ENCODE measurements at regions not wholly inside any gene's neighbourhood (a gene's known extent, or its start where the extent isn't known, plus 50 kb on each side); places are given as distances from the start of the nearest gene placed in this dataset.

DNA sequence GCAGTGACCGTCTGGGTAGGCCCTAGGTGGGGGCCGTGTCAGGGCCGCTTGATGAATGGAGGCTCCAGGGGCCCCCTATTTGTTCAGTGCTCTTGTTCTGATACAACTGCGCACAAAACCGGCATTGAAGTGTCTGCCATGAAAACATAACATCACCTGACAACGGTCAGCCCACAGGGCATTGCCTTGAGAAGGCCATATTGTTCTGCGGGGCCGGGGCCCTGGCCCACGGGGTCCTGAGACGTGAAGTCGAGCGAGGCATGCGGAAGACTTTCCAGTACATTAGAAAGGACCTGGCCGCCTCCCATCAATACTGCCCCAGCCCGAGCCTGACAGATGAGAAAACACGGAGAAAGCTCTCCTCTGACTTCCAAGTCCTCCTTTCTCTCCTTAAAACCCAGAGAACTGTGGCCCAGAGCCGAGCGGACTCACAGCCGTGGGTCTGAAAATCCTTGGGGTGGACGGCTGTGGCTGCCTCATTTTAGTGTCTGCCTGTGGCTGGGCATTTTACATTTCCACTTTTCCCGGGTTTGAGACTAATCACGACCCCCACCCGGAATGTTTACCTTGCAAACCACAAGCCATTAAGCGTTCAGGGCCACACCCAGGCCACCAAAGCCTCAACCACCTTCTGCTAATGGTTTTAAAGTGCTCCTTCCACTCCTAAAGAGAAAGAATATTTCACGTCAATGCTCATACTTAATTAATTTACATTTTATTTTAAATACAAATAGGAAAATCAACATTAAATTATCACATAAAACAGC is 391.0 kb upstream of the IRX2 start:
- TF ChIP-seq, protein P1, sequence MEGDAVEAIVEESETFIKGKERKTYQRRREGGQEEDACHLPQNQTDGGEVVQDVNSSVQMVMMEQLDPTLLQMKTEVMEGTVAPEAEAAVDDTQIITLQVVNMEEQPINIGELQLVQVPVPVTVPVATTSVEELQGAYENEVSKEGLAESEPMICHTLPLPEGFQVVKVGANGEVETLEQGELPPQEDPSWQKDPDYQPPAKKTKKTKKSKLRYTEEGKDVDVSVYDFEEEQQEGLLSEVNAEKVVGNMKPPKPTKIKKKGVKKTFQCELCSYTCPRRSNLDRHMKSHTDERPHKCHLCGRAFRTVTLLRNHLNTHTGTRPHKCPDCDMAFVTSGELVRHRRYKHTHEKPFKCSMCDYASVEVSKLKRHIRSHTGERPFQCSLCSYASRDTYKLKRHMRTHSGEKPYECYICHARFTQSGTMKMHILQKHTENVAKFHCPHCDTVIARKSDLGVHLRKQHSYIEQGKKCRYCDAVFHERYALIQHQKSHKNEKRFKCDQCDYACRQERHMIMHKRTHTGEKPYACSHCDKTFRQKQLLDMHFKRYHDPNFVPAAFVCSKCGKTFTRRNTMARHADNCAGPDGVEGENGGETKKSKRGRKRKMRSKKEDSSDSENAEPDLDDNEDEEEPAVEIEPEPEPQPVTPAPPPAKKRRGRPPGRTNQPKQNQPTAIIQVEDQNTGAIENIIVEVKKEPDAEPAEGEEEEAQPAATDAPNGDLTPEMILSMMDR (IDR thresholded peaks at IDR 0.05), result no peak
- ATAC-seq (ENCODE audit: low FRiP score), result no peak
- DNase-seq (ENCODE audit: low spot score), result no peak

DNA sequence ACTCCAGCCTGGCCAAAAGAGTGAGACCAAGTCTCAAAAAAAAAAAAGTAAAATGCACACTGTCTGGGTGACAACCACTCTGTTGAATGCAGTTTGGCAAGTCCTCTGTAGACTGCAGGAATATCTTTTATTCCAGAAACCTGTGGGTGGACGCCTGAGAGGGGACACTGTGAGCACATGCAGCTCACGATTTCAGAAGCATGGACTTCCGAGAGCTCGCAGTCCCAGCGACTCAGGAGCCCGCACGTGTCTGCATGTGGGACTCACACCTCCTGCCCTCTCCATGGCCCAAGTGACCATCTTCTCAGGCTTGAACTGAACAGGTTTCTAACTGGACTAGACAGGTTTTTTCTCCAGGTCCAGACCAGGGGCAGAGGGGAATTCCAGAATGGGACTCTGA is 388.6 kb upstream of the IRX2 start:
- ATAC-seq (ENCODE audit: low FRiP score), result no peak
- DNase-seq (ENCODE audit: low spot score), result no peak
- TF ChIP-seq, protein P1 (IDR thresholded peaks at IDR 0.05), result no peak

DNA sequence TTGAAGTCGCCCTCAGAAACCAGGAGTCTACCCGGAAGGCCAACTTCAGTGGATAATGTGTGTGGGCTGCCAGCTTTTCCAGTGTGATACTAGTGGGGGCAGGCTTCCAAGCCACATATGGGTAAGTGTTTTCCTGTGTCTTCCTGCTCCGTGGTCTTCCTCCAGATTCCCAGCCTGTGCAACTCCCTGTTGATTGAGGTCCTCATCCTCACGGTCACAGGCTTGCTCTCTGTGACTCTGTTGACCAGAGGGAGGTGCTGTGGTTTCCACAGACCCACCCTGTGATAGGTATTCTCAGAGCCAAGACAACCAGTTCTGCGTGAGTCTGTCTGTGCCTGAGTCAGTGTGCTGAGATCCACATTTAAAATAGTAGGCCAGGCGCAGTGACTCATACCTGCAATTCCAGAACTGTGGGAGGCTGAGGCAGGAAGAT is 388.0 kb upstream of the IRX2 start:
- no peak for DNase-seq (ENCODE audit: low spot score)
- TF ChIP-seq, protein P1 (IDR thresholded peaks at IDR 0.05), result no peak

DNA sequence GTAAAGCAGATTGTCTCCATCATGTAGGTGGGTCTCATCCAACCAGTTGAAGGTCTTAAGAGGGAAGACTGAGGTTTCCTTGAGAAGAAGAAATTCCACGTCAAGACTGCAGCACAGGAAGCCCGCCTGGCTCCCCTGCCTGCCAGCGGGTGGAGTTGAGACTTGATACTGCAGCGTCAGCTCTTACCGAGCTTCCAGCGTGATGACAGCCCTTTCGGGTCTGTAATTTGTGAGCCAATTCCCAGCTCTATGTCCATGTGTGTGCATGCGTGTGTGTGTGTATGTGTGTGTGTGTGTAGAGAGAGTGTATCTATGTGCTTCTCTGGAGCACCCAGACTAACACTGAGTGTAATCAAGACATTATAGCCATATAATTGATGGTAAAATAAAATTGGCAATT is 379.7 kb upstream of the IRX2 start:
- ATAC-seq (ENCODE audit: low FRiP score) (no peak), DNase-seq (ENCODE audit: low spot score) (no peak)
- TF ChIP-seq, protein P1 (IDR thresholded peaks at IDR 0.05), result no peak

More for the DNA sequence above, 388.0 kb upstream of the IRX2 start:
- no peak for ATAC-seq (ENCODE audit: low FRiP score)

DNA sequence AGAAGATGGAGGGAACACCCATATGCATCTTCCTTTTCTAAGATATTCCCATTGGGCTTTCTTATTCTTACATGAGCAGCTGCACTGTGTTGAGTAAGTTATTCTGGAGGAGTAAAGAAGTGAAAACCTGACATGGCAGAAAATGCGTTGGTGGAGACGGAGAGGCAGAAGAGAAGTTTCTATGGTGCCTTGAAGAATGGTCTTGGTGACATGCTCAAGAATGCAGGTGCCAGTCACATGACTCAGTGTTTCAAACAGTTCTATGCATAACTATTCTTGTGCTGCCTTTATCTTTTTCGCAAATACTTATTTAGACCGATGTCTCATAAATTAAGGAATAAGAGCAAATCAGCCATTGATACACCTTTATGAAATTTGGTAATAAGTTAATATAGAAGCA is 377.8 kb upstream of the IRX2 start:
- ATAC-seq (ENCODE audit: low FRiP score), result no peak
- TF ChIP-seq, protein P1 (IDR thresholded peaks at IDR 0.05), result no peak
- DNase-seq (ENCODE audit: low spot score), result no peak

DNA sequence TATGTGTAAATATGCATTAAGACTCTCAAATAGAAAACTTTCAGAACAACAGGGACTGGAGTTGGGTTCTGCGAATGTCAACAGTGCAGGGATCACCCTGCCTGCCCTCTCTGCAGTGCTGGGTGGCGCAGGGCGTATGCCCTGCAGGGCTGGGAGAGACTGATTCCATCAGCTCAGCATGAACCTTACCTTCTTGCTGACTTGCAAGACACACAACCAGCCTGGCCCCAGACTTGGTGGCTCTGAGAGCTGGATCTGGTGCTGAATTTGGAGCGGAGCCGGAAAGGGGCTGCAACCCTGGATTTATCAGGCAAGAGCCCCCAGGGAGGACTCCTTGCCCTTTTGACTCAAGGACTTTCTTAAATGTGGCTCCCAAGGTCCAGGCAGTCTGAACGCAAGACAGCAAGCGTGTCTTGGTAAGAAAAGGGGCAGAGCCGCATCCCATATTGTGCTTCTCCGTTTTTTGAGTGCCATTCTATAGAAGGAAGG is 376.0 kb upstream of the IRX2 start:
- ATAC-seq (ENCODE audit: low FRiP score) (no peak), DNase-seq (ENCODE audit: low spot score) (no peak)
- TF ChIP-seq, protein P1 (IDR thresholded peaks at IDR 0.05), result no peak

DNA sequence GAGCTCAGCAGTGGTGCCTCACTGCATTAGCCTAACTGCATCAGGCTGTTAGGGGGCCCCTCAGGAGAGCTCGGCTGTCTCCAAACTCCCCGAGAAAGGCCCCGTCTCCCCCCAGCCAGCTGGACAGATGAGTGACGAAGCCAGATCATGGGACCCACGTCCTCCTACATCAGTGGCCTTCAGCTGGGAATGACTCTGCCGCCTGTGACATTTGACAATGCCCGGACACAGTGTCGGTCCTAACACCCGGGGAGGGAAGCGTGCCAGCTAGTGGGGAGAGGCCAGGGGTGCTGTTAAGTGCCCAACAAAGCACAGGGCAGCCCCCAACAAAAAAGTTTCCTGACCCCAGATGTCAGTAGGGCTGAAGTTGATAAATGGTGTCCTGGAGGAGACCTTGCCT is 375.2 kb upstream of the IRX2 start:
- no peak for ATAC-seq (ENCODE audit: low FRiP score)
- DNase-seq (ENCODE audit: low spot score), result no peak
- TF ChIP-seq, protein P1 (IDR thresholded peaks at IDR 0.05), result no peak
